NCI-H1105 treated with DMSO at 0.1 percent for 48 hours (cell line): ENCODE measurements at regions not wholly inside any gene's neighbourhood (a gene's known extent, or its start where the extent isn't known, plus 50 kb on each side); places are given as distances from the start of the nearest gene placed in this dataset.
"Not testable (repeated sequence)": the region's sequence is repeated elsewhere in the genome, so short reads cannot be mapped to it uniquely, and the experiment has no call there.

Source experiments
- DNase-seq: peaks from one replicate; lab custom pipeline; 2025; lab: John Stamatoyannopoulos, UW

- no peak for DNase-seq
Measured at GRCh38 chr5:108587821-108588220, 159.9 kb upstream of the FER start.

GRCh38 chr5:108581026-108581425 is 166.7 kb upstream of the FER start:
- DNase-seq: no peak

- DNase-seq: no peak
Measured at GRCh38 chr5:108579236-108579635, 168.5 kb upstream of the FER start.

- DNase-seq: no peak
Measured at GRCh38 chr5:108578791-108579190, 168.9 kb upstream of the FER start.

DNA sequence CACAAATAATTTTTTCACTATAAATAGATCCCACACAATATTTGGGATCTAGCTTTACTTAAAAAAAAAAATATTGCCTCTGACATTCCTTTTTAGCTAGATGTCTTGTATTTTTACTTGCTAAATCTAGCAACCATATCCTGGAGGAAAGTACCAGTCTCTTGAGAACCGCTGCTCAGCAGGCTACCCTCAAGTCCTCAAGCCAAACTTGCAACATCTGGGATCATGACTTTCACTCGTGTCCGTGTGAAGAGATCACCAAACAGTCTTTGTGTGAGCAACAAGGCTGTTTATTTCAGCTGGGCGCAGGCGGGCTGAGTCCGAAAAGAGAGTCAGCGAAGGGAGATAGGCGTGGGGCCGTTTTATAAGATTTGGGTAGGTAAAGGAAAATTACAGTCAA is 180.3 kb upstream of the FER start:
- no peak for DNase-seq

DNA sequence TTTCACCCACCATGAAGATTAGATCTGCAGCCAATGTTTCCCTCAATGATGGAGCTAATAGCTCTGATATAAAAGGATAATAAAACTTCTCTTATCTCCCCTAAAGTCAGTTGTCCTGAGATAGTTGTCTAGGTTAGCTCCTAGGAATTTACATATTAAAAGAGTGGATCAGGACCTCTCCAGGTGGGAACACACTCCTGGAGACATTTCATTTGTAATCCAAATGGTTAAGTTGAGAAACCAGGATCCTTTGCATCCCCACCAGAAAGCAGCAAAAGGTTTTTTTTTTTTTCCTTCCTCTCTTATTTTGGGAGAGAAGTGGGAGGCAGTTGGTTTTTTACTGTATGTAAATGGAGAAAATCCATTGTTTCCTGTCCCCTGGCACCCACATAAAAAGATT is 182.5 kb upstream of the FBXL17 start:
- DNase-seq: no peak

GRCh38 chr5:108562205-108562454 is 180.2 kb upstream of the FBXL17 start:
- no peak for DNase-seq

DNA sequence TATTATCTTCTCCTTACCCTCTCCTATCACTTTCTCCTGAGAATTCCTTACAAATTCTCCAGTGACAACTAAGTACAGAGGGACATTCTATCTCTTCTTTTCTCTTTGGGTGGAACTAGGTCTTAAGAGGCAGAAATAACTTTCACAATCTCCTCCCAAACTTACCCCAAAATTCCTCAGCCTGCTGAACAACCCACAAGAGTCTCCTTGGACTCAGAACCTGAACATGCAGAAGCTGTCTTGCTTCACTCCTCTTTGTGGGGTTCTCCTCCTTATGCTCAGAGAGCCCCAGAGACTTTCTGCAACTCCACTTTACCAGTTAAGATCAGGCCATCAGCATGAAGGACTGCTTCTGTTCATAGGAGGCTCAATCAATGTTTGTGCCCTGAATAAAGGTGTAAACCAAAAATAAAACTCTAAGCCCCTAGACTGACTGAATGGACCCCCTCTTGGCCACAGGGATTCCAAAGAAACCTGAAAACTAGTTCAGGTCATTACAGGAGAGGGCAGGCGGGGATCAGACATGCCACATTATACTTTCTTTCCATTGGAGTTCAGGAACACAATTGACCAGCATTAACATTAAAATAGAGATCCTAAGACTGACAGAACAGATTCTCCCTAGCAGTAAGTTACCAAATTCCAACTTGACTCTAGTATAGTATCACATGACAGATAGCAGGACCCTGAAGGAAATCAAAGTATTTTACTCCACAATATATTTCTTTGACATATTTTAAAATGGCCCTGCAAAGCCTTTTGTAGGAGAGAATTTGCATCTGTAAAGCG is 179.7 kb upstream of the FBXL17 start:
- no peak for DNase-seq

DNA sequence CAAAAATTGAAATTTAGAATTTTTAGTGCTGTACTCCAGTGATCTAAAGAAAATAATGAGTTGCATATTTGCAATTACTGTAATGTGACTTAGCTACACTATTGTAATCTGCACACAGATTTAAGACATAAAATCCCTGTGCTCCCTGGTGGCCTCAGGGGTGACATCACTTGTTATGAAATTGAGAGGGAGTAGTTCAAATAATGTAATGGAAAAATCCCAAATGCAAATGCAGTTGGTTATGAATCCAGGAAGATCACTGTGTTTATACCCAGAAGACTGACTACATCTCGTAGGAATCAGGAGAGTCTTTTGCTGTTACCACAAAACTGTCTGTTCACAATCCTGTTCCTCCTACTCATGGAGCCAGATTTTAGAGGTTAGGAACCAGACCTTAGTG is 178.7 kb upstream of the FBXL17 start:
- no peak for DNase-seq

GRCh38 chr5:108560166-108560565 is 178.3 kb upstream of the FBXL17 start:
- no peak for DNase-seq

GRCh38 chr5:108558840-108559239 is 176.9 kb upstream of the FBXL17 start:
- not testable (repeated sequence) for DNase-seq

DNA sequence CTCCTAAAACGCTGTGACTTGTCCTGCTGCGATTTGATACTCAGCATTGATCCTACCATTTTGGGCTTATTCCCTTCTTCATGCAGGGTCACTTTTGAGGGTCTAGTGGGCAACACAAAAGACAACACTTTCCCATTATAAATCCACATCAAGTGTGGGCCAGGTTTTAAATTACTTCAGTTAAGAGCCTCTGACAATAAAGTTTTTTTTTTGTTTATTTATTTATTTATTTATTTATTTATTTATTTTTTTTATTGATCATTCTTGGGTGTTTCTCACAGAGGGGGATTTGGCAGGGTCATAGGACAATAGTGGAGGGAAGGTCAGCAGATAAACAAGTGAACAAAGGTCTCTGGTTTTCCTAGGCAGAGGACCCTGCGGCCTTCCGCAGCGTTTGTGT is 176.2 kb upstream of the FBXL17 start:
- not testable (repeated sequence) for DNase-seq

GRCh38 chr5:108557686-108558085 is 175.8 kb upstream of the FBXL17 start:
- no peak for DNase-seq

- DNase-seq: no peak
Measured at GRCh38 chr5:108556441-108557145, 174.7 kb upstream of the FBXL17 start.

DNA sequence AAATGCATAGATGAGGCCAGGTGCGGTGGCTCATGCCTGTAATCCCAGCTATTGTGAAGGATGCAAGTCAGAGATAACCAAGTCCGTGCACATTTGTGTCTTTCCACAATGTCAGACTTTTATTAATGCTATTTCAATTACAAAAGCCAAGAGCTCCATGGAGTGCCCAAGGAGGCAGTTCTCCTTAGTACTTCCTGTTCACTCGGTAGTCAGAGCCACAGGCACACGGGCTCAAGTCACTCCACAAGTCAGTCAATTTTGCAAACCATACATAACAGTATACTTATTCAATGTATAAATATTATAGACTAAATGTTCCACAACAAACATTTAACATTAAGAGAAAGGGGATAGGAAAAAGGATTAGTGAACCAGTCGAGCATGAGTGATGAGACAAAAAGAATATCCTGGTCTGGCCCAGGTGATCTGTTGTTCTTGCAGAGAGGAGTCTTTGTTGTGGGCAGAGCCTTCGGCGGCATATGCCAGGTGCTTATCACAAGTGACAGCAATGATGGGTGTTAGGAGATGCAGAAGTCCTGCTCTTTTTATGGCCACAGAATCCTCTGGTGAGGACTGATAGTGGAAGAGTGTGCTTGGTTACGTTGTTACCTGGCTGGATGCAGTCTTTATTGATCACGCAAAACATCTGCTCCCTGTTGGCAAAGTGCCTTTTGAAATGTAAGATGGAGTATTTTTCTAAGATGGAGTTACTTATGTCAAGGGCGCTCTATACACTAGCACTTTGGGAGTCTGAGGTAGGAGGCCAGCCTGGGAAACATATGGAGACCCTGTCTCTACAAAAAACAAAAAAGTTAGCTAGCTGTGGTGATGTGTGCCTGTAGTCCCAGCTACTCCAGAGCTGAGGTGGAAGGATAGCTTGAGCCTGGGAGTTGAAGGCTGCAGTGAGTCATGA is 167.0 kb upstream of the FBXL17 start:
- no peak for DNase-seq

DNA sequence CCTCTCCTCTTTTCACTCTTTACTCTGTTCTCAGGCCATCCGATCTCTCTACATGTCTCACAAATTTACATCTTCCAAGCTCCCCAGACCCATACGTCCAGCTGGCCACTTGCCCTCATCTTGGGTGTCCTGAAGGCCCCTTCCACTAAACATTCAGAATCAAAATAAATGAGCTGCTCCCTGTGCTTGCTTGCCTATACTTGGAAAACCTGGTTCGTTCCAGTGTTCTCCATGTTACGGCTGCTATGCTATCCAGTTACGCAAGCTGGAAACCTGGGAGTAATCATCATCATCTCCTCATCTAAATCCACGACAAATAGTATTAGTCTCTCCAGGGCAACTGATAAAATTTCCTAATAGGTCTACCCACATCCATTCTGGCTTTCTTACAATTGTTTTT is 165.0 kb upstream of the FBXL17 start:
- DNase-seq: no peak

DNA sequence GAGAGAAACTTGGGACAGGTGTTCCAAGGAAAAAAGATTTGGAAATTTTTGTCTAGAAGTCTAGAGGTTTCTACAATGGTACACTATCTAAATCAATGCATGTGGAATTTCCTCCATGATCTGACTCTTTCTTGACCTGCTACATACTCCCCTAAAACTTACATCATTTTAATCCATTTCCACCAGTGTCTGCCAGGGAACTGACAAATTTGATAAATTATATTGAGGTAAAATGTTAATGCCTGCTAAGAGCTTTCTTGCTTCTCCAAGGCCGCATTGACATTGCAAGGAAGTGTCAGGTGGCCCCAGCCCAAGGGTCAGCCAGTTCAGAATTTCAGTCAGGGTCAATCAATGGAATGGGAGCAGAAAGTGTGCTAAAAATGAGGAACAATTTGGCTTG is 163.4 kb upstream of the FBXL17 start:
- no peak for DNase-seq

- no peak for DNase-seq
Measured at GRCh38 chr5:108543486-108543885, 161.6 kb upstream of the FBXL17 start.

DNA sequence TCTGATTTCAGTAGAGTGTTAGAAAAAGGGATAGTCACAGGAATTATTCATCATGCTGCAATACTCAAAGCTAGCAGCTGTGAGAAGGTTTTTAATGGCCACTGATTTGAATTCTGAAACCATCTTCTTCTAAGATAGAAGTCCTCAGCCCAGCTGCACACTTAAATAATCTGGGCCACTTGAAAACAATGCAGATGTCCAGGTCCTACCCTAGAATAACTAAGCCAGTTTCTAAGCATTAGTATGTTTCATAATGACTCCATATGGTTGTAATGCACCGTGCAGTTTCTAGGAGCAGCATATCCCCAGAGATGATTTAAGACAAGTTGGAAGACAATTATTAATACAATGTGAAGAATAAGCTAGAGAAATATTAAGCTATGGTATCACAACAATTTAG is 159.9 kb upstream of the FBXL17 start:
- DNase-seq: no peak

DNA sequence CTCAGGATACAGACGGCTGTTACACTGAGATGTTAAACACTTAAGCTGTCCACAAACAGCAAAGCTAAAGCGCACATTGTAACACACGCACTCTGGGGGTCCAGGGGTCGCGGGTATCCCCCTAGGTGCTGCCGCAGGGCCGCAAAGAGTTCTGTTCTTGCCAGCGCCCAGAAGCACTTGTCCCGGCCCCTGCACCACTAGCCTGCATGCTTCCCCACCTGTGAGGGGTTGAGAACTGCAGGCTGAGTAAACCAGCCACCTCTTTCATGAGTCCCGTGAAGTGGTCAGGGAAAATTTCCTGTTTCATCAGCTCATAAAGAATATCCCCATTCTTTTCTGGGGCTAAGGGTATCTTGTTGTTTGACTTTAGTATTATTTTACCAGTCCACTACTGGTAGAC is 154.4 kb upstream of the FBXL17 start:
- DNase-seq: no peak

DNA sequence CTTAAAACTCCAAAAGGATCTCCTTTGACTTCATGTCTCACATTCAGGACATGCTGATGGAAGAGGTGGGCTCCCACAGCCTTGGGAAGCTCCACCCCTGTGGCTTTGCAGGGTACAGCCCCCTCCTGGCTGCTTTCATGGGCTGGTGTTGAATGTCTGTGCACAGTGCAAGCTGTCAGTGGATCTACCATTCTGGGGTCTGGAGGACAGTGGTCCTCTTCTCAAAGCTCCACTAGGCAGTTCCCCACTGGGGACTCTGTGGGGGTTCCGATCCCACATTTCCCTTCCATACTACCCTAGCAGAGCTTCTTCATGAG is 150.2 kb upstream of the FBXL17 start:
- not testable (repeated sequence) for DNase-seq

DNA sequence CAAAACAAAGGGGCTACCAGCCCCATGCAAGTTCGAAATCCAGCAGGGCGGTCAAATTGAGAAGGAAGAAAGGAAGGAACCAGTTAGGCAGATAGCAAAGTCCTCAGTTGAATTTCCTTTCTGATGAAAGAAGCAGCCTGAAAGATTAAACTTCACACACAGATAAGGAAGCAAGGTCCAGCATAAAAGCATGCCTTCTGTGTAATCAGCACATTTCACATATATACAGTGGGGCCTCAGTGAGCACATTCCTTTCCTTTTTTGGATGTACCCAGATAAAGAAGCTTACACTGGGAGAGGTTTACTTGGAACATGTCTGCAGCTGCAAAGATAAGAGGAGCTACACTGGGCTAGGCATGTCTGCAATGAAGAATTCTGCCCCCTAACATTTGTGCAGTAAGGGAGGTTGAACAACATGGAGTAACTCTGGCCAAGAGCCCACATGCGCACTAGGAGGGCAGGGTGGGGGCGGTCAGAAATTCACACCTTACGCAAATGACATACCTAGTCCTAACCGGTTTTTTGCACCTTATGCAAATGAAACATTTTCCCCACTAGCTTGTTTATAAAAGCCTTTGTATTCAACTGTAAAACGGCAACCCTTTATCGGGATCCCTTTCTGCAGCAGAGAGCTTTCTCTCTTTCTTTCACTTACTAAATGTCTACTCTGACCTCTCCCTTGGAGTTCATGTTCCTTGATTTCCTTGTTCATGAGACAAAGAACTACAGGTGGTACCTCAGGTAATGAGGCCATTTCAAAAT is 149.7 kb upstream of the FBXL17 start:
- no peak for DNase-seq
